Osteoblast (primary cell): ENCODE measurements at regions not wholly inside any gene's neighbourhood (a gene's known extent, or its start where the extent isn't known, plus 50 kb on each side); places are given as distances from the start of the nearest gene placed in this dataset.

Experiments
- DNase-seq: peaks from one replicate; pipeline ENCODE4 v3.0.0; 2011; ENCODE audit warnings: low spot score, mixed read lengths; ENCODE audit not compliant: insufficient read length; ENCODE audit errors: missing footprints
- H2AFZ ChIP-seq: 2 replicates; pipeline ENCODE4 v1.6.0; 2011; ENCODE audit warnings: mild to moderate bottlenecking, low read length
- H3K27ac ChIP-seq: 2 replicates; pipeline ENCODE4 v1.5.1; 2011; ENCODE audit warnings: mild to moderate bottlenecking, low read depth, low read length, moderate library complexity
- H3K27me3 ChIP-seq: 2 replicates; pipeline ENCODE4 v1.6.0; 2012; ENCODE audit warnings: mild to moderate bottlenecking, control low read depth, inconsistent platforms, low read length, moderate library complexity; ENCODE audit not compliant: insufficient read depth
- H3K36me3 ChIP-seq: 2 replicates; pipeline ENCODE4 v1.5.1; 2011; ENCODE audit warnings: mild to moderate bottlenecking, low read length, control low read depth, moderate library complexity; ENCODE audit not compliant: insufficient read depth
- H3K4me1 ChIP-seq: 2 replicates; pipeline ENCODE4 v1.5.1; 2011; ENCODE audit warnings: mild to moderate bottlenecking, low read length, control low read depth, moderate library complexity; ENCODE audit not compliant: insufficient read depth
- H3K4me2 ChIP-seq: 2 replicates; pipeline ENCODE4 v1.6.0; 2011; ENCODE audit warnings: mild to moderate bottlenecking, low read length; ENCODE audit not compliant: insufficient read depth
- H3K4me3 ChIP-seq: fragments of 200-600 bp; sonication (generic); 3 replicates; pipeline ENCODE4 v1.5.1; 2012; ENCODE audit warnings: mild to moderate bottlenecking, low read length, inconsistent platforms; ENCODE audit not compliant: insufficient read depth
- H3K79me2 ChIP-seq: 2 replicates; pipeline ENCODE4 v1.6.0; 2012; ENCODE audit warnings: mild to moderate bottlenecking, low read length, control low read depth, inconsistent platforms; ENCODE audit not compliant: insufficient read depth
- H3K9me3 ChIP-seq: 2 replicates; pipeline ENCODE4 v1.5.1; 2011; ENCODE audit warnings: low read depth, low read length, control low read depth
- H4K20me1 ChIP-seq: 2 replicates; pipeline ENCODE4 v1.6.0; 2012; ENCODE audit warnings: mild to moderate bottlenecking, low read length, control low read depth; ENCODE audit not compliant: insufficient read depth
- CTCF ChIP-seq: IDR thresholded peaks from 2 replicates; pipeline ENCODE4 v1.5.1; 2011; ENCODE audit warnings: mild to moderate bottlenecking, low read depth, low read length, moderate library complexity; ENCODE audit errors: extremely low read depth

- Histone ChIP-seq H2AFZ (no peak overlapping the region), H3K27me3 (no peaks in the 10 kb centered on the region), H3K36me3 (no peaks in the 10 kb centered on the region), H3K4me1 (no peaks in the 10 kb centered on the region), H3K4me2 (no peak overlapping the region), H4K20me1 (no peaks in the 10 kb centered on the region), H3K27ac (no peak overlapping the region), H3K4me3 (no peak overlapping the region), H3K9me3 (peaks cover 3% of the 10 kb centered on the region), H3K79me2 (no peaks in the 10 kb centered on the region)
- no peak for DNase-seq
- no peak for TF ChIP-seq CTCF
Measured at GRCh38 chr6:91462241-91462640, 875.4 kb upstream of the MAP3K7 start.

GRCh38 chr6:91453224-91453878 lies 866.5 kb upstream of the MAP3K7 start:
- no peaks in the 10 kb centered on the region for H3K36me3 ChIP-seq
- no peaks in the 10 kb centered on the region for H3K79me2 ChIP-seq
- no peak overlapping the region for H3K4me2 ChIP-seq
- no peaks in the 10 kb centered on the region for H3K9me3 ChIP-seq
- DNase-seq, result no peak
- H4K20me1 ChIP-seq, result no peaks in the 10 kb centered on the region
- H2AFZ ChIP-seq, result no peak overlapping the region
- H3K4me3 ChIP-seq, result no peak overlapping the region
- TF ChIP-seq CTCF, result no peak
- no peak overlapping the region for H3K27ac ChIP-seq
- no peaks in the 10 kb centered on the region for H3K4me1 ChIP-seq
- no peaks in the 10 kb centered on the region for H3K27me3 ChIP-seq

- H3K4me3 ChIP-seq, result no peak overlapping the region
- no peaks in the 10 kb centered on the region for H3K36me3 ChIP-seq
- H3K4me2 ChIP-seq, result no peak overlapping the region
- H3K27me3 ChIP-seq, result no peaks in the 10 kb centered on the region
- no peak overlapping the region for H2AFZ ChIP-seq
- no peak overlapping the region for H3K27ac ChIP-seq
- no peak for TF ChIP-seq CTCF
- no peaks in the 10 kb centered on the region for H4K20me1 ChIP-seq
- H3K4me1 ChIP-seq, result no peaks in the 10 kb centered on the region
- no peak for DNase-seq
- H3K9me3 ChIP-seq, result no peaks in the 10 kb centered on the region
- H3K79me2 ChIP-seq, result no peaks in the 10 kb centered on the region
Measured at GRCh38 chr6:91449539-91449938, 862.7 kb upstream of the MAP3K7 start.

- Histone ChIP-seq H3K4me1 (no peaks in the 10 kb centered on the region), H3K27ac (no peak overlapping the region), H4K20me1 (no peaks in the 10 kb centered on the region), H3K36me3 (no peaks in the 10 kb centered on the region), H2AFZ (no peak overlapping the region), H3K9me3 (no peaks in the 10 kb centered on the region), H3K4me3 (no peak overlapping the region), H3K4me2 (no peak overlapping the region), H3K27me3 (no peaks in the 10 kb centered on the region), H3K79me2 (no peaks in the 10 kb centered on the region)
- no peak for TF ChIP-seq CTCF
- no peak for DNase-seq
Measured at GRCh38 chr6:91447530-91448254, 860.8 kb upstream of the MAP3K7 start.
